ENCODE measurements at regions not wholly inside any gene's neighbourhood (a gene's known extent, or its start where the extent isn't known, plus 50 kb on each side); places are given as distances from the start of the nearest gene placed in this dataset.

- Histone ChIP-seq H3K9me3 (no peaks in the 10 kb centered on the region), H3K4me3 (no peak overlapping the region), H3K27me3 (no peaks in the 10 kb centered on the region), H3K36me3 (no peaks in the 10 kb centered on the region), H3K27ac (no peak overlapping the region), H3K4me1 (no peaks in the 10 kb centered on the region)
- intact Hi-C loops (cut with DNase I; ENCODE audit: low total_unique reads) (no loop called here), in situ Hi-C loops (cut with MboI; ENCODE audit: low sequenced_read_pairs in 4 of 4) (no loop called here)
- DNase-seq, result no peak
- ATAC-seq, result no peak
- TF ChIP-seq CTCF (IDR thresholded peaks at IDR 0.05 in 4 of 5, conservative IDR thresholded peaks at IDR 0.05 in 1 of 5), result no peak
- TF ChIP-seq POLR2A (IDR thresholded peaks at IDR 0.05), result no peak
These were observed 291.6 kb upstream of the CBLB start for GRCh38 chr3:106160396-106160795.

- intact Hi-C loops (cut with DNase I; ENCODE audit: low total_unique reads), result no loop called here
- H3K4me3 ChIP-seq, result no peak overlapping the region
- ATAC-seq (no peak), DNase-seq (no peak)
- H3K36me3 ChIP-seq, result no peaks in the 10 kb centered on the region
- H3K9me3 ChIP-seq, result no peaks in the 10 kb centered on the region
- no peak overlapping the region for H3K27ac ChIP-seq
- H3K4me1 ChIP-seq, result no peaks in the 10 kb centered on the region
- H3K27me3 ChIP-seq, result no peaks in the 10 kb centered on the region
- TF ChIP-seq POLR2A (IDR thresholded peaks at IDR 0.05) (no peak), CTCF (IDR thresholded peaks at IDR 0.05 in 4 of 5, conservative IDR thresholded peaks at IDR 0.05 in 1 of 5) (no peak)
- in situ Hi-C loops (cut with MboI; ENCODE audit: low sequenced_read_pairs in 4 of 4), result no loop called here
These were observed 292.4 kb upstream of the CBLB start for GRCh38 chr3:106161246-106161645.

GRCh38 chr3:106167728-106168127, 298.9 kb upstream of the CBLB start:
- Histone ChIP-seq H3K36me3 (no peaks in the 10 kb centered on the region), H3K4me1 (no peaks in the 10 kb centered on the region), H3K9me3 (no peaks in the 10 kb centered on the region), H3K4me3 (no peak overlapping the region), H3K27ac (no peak overlapping the region), H3K27me3 (no peaks in the 10 kb centered on the region)
- in situ Hi-C loops (cut with MboI; ENCODE audit: low sequenced_read_pairs in 4 of 4) (no loop called here), intact Hi-C loops (cut with DNase I; ENCODE audit: low total_unique reads) (no loop called here)
- no peak for TF ChIP-seq POLR2A (IDR thresholded peaks at IDR 0.05)
- no peak for TF ChIP-seq CTCF (IDR thresholded peaks at IDR 0.05 in 4 of 5, conservative IDR thresholded peaks at IDR 0.05 in 1 of 5)
- no peak for DNase-seq
- ATAC-seq, result no peak

- no peaks in the 10 kb centered on the region for H3K9me3 ChIP-seq
- in situ Hi-C loops (cut with MboI; ENCODE audit: low sequenced_read_pairs in 4 of 4), result no loop called here
- no peak overlapping the region for H3K27ac ChIP-seq
- ATAC-seq (no peak), DNase-seq (no peak)
- H3K36me3 ChIP-seq, result no peaks in the 10 kb centered on the region
- intact Hi-C loops (cut with DNase I; ENCODE audit: low total_unique reads), result no loop called here
- no peak for TF ChIP-seq CTCF (IDR thresholded peaks at IDR 0.05 in 4 of 5, conservative IDR thresholded peaks at IDR 0.05 in 1 of 5)
- TF ChIP-seq POLR2A (IDR thresholded peaks at IDR 0.05), result no peak
- no peaks in the 10 kb centered on the region for H3K4me1 ChIP-seq
- H3K27me3 ChIP-seq, result no peaks in the 10 kb centered on the region
- H3K4me3 ChIP-seq, result no peak overlapping the region
These were observed 300.3 kb upstream of the CBLB start for GRCh38 chr3:106168962-106169750.

DNA sequence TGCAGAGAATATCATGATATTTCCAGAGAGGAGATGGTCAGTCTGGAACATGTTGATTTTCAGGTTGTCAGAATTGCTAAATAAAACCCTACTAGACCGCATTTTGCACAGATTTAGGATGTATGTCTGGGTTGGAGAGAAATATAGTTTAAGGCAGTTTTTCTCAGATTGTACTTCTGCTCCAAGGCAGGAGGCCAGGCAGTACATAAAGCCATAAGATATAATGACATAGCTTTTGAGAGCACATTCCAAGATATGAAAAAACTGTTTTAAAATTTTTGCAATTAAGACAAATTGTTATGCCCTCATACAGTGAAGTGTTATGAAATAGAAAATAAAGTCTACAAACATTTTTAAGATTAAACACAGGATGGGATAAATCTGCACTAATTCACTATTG, 301.8 kb upstream of the CBLB start:
- Histone ChIP-seq H3K36me3 (no peaks in the 10 kb centered on the region), H3K4me3 (no peak overlapping the region), H3K27ac (no peak overlapping the region), H3K9me3 (no peaks in the 10 kb centered on the region), H3K27me3 (no peaks in the 10 kb centered on the region), H3K4me1 (no peaks in the 10 kb centered on the region)
- TF ChIP-seq POLR2A (IDR thresholded peaks at IDR 0.05) (no peak), CTCF (IDR thresholded peaks at IDR 0.05 in 4 of 5, conservative IDR thresholded peaks at IDR 0.05 in 1 of 5) (no peak)
- DNase-seq (no peak), ATAC-seq (no peak)
- in situ Hi-C loops (cut with MboI; ENCODE audit: low sequenced_read_pairs in 4 of 4), result no loop called here
- intact Hi-C loops (cut with DNase I; ENCODE audit: low total_unique reads), result no loop called here
